HG02759 (cell line): ENCODE measurements at regions not wholly inside any gene's neighbourhood (a gene's known extent, or its start where the extent isn't known, plus 50 kb on each side); places are given as distances from the start of the nearest gene placed in this dataset.
"Not testable (repeated sequence)": the region's sequence is repeated elsewhere in the genome, so short reads cannot be mapped to it uniquely, and the experiment has no call there.

Experiments
- ATAC-seq: cut with Tn5 transposase; IDR thresholded peaks from one replicate; pipeline ENCODE4 v1.9.1; 2021; ENCODE audit warnings: mild to moderate bottlenecking, moderate library complexity; ENCODE audit not compliant: unreplicated experiment

DNA sequence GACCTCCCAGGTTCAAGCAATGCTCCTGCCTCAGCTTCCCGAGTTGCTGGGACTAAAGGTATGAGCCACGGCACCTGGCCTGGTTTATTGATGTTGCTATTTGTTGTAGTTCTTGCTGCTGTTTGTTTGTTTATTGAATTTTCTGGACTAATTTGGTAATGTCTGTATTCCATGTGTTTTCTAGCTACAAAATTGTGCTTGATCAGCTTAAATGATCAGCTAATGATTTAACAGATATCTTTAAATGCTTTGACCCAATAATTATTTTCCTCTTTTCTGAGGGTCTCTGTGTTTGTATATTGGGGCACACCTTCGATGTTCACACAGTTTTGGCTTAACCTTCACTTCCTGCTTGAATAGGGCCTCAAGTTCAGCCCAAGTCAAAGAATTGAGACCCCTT lies 488.1 kb upstream of the HTR2C start:
- no peak for ATAC-seq

DNA sequence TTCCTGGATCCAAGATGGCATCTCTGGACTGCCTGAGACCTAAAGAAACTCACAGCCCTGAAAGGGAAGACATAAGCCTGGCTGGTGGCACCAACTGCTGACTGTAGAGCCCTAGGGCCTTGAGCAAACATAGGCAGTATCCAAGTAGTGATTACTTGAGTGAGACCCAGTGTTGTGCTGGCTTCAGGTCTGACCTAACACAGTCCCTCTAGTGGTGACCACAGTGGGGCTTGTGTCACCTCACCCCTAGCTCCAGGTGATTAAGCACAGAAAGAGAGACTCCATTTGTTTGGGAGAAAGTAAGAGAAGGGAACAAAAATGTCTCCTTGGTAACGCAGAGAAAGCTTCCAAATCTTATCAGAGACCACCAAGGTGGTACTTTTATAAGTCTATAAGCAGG lies 496.3 kb upstream of the HTR2C start:
- ATAC-seq = no peak

DNA sequence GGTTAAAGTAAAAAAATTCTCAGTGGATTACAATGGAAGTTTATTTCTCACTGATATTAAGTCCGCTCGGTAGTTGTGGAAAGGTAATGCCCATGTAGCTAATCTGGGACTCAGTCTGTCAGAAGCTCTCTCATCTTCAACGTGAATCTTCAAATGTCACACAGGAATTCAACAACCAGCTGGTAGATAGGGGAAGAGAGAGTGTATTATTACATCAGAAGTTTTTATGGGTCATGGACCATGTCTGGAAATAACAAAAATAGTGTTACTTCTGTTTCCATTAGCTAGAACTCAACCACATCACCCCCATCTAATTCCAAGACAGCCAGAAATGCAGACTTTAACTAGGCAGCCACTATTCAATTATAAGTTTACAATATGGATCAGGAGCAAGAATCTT lies 506.1 kb upstream of the HTR2C start:
- ATAC-seq = no peak

DNA sequence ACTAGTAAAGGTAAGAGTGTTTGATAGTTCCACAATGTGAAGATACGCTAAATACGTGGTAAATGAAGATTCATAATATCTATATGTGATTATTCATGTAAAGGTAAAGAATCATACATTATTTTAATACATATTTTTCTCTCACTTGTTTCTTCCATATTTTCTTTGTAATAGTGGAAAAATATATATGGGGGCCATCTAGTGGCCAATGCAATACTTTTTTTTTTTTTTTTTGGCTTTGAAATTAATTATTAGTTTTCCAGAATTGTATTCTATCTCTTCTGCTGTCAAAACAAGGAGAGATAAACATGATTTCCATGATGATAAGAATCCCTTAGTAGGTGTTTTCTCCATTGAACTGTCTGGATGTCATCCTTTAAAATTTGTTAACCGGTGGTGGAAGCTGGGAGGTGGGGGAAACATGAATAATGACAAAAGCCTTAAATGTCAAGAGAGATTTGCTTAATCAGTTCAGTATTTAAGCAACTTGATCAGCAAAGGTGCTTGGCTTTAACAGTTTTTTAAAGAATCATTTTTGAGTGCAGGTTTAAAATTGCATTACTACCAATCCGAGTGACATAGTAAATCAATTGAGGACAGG lies 508.7 kb upstream of the HTR2C start:
- no peak for ATAC-seq

DNA sequence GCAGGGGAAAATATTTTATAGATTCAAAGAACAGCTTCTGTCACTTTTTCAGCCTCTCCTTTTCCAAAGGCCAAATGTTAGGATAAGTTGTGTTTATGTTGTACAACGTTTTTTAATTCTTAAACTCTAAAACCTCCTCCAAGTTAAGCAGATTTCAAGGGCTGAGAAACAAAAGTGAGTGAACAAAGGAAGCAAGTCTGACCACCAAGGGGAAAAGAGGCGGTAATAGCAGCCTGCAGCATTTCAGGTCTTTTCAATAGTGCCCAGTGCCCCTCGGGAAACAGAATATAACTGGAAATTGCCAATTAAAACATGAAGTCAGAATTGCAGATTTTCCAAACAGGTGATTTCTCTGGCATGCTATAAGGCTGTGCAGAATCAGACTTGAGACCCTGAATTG lies 510.0 kb upstream of the HTR2C start:
- no peak for ATAC-seq

DNA sequence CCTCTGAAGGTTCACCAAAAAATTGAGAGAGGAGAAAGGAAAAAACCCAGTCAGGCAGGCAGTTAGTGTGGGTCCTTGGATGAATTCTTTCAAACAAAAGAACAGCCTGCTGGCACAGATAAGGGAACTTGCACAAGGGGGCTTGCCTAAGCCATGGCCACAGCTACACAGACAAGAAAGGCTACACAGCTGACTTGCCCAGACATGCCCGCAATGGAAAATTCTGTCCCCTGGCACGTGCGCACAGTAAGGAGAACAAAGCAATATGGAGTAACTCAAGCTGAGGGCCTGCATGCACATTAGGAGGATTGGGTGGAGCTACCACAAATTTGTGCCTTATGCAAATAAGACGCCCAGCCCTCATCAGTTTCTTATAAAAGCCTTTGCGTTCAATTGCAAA lies 512.5 kb upstream of the HTR2C start:
- ATAC-seq = no peak

DNA sequence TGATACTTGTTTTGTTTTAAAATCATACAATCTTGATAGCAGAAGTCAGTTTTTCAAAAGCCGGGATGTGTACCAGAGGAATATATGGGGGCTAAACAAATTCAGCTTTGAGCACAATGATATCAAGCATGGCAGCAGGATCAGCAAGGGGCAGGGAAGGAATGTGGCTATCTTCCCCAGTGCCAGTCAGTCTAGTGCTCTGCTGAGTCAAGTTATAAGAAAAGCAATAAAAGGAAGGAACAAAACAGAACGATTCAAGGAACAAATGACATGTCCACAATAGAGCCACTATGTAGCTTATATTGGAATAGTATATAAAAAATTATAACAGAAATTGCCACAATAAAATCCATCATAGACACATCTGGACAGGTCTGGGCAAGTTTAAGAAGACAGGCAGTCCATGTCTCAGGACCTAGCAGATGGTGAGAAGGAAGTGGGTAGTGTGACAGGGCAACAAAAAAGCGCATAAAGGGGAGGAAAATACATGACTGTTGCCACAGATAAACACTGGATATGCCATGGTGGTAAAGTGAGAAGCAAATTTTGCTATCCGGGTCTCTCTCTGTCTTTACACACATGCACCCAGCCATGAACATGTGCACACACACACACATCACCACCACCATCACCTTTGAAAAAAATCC lies 518.2 kb upstream of the HTR2C start:
- ATAC-seq = no peak

DNA sequence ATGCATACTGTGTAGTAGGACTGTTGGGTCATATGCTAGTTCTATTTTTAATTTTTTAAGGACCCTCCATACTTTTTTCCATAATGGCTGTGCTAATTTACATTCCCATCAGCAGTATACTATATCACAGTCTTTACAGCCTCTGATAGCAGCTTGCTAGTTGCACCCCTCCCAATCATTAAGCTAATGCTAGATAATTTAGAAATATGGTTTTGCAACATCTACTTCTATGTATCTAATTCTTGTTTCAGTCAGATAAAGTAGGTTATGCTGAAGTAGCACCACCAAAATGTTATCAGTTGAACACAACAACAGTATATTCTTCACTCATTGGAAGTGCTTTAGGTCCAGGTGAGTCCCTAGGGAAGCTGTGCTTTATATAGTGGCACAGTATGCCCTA lies 522.7 kb upstream of the HTR2C start:
- no peak for ATAC-seq

DNA sequence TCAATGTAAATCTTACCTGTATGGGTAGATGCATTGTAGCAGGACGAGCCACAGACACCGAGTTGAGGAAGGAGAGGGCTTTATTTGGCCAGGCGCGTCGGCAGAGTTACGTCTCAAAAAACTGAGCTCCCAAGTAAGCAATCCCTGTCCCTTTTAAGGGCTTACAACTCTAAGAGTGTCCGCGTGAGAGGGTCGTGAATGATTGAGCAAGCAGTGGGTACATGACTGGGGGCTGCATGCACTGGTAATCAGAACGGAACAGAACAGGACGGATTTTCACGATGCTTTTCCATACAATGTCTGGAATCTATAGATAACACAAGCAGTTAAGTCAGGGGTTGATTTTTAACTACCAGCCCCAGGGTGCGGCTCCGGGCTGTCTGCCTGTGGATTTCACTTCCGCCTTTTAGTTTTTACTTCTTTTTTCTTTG lies 524.9 kb upstream of the HTR2C start:
- ATAC-seq = no peak

DNA sequence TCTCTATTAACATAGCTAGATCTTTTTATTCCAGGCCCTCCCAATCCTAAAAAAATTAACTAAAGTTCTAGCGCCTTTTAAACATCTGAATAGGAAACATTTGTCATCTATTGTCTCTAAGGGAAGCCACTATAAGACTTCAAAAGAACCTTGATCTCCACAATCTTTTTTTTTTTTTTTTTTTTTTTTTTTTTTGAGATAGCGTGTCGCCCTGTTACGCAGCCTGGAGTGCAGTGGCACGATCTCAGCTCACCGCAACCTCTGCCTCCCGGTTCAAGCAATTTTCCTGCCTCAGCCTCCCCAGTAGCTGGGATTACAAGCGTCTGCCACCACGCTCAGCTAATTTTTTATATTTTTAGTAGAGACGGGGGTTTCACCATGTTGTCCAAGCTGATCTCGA lies 526.5 kb upstream of the HTR2C start:
- ATAC-seq = not testable (repeated sequence)

DNA sequence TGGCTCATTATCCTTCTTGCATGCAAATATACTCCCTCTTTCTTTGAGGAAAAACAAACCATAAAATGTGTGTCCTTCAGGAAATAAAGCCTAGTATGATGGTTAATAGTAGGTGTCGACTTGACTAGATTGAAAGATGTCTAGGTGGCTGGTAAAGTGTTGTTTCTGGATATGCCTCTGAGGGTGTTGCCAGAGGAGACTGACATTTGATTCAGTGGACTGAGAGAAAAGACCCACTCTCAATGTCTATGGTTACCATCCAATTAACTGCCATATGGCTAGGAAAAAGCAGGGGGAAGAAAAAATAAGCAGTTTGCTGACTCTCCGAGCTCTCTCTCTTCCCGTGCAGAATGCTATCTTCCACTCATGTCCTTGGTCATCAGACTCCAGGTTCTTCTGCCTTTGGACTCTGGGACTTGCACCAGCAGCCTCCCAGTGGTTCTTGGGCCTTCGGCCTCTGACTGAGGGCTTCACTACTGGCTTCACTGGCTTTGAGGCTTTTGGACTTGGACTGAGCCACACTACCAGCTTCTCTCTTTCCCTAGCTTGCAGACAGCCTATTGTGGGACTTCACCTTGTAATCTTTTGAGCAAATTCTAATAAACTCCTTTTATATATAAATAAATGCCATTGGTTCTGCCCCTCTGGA lies 532.1 kb upstream of the HTR2C start:
- no peak for ATAC-seq

DNA sequence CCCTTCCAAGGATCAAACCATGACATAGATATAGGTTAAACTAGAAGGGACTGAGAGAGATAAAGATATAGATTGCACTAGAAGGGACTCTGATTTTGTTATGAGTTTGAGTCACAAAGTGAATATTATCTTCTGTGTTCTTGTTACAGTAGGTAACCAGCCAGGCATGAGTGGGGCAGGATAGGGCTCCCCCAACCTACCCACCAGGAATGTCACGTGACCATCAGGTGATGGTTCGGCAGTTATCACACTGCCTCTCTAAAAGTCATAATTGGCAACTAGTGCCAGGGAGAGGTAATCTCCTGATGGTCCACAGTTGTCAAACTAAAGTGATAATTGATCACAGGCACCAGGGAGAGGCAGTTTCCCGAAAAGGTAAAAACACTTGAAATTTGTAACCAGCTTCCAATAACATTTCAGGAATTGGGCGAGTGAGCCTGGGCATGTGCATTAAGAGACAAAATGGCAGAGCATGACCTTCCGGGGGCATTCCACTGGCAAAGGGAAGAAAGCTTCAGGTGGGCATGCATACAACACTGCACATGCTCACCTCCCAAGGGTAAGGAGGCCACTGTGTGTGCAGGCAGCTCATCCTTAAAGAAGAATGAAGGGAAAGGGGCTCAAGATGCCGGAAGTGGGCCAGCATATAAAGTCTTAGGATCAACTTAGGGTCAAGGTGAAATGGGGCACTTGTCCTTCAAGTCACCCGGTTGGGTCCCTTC lies 533.6 kb upstream of the HTR2C start:
- no peak for ATAC-seq

DNA sequence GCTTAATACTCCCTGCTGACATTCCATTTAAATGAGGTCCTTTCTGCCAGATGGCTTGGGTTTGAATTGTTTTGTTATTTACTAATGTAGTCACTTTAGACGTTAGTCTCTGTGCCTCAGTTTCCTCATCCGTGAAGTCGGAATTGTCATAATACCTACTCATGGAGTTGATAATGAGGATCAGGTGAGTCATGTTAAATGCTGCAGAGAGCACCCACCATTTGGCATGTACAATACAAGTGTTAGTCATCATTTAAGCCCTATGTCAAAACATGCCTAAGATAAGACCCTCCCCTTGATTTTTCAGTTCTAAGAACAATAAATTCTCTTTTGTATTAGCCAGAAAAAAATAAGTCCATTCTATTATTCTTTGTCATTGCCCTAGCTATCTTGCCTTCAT lies 534.8 kb upstream of the HTR2C start:
- no peak for ATAC-seq

DNA sequence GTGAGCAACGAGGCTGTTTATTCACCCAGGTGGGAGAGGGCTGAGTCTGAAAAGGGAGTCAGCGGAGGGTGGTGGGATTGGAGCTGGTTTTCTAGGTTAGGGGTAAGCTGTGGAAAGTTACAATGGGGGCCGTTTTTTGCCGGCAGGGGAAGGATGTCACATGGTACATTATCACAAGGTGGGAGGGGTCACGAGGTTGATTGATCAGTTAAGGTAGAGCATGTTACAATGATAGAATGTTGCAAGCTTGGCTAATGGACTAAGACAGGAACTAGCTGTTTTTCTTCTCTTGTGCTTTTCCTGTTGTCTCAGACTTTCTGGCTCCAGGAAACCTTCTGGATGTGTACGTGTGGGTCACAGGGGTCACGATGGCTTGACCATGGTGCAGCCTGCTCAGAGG lies 536.3 kb upstream of the HTR2C start:
- no peak for ATAC-seq

DNA sequence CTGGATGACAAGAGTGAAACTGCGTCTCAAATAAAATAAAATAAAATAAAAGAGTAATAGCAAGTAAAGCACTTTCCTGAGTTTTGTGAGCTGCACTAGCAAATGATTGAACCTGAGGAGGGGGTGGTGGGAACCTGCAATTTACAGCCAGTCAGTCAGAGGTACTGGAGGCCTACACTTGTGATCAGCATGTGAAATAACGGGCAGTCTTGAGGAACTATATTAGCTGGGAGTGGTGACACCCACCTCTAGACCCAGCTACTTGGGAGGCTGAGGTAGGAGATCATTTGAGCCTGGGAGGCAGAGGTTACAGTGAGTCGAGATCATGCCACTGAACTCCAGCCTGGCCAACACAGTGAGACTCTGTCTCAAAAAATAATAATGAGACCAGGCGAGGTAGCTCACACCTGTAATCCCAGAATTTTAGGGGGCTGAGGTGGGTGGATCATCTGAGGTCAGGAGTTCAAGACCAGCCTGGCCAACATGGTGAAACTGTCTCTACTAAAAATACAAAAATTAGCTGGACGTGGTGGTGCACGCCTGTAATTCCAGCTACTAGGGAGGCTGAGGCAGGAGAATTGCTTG lies 537.1 kb upstream of the HTR2C start:
- ATAC-seq = no peak

DNA sequence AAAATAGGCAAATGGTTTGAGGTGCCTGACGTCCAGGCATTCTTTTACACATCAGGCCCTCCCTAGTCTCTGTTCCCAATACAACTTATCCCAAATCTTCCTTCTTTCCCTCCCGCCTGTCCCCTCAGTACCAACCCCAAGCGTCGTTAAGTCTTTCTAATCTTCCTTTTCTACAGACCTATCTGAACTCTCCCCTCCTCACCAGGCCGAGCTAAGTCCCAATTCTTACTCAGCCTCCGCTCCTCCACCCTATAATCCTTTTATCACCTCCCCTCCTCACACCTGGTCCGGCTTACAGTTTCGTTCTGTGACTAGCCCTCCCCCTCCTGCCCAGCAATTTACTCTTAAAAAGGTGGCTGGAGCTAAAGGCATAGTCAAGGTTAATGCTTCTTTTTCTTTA lies 542.4 kb upstream of the HTR2C start:
- ATAC-seq = not testable (repeated sequence)

DNA sequence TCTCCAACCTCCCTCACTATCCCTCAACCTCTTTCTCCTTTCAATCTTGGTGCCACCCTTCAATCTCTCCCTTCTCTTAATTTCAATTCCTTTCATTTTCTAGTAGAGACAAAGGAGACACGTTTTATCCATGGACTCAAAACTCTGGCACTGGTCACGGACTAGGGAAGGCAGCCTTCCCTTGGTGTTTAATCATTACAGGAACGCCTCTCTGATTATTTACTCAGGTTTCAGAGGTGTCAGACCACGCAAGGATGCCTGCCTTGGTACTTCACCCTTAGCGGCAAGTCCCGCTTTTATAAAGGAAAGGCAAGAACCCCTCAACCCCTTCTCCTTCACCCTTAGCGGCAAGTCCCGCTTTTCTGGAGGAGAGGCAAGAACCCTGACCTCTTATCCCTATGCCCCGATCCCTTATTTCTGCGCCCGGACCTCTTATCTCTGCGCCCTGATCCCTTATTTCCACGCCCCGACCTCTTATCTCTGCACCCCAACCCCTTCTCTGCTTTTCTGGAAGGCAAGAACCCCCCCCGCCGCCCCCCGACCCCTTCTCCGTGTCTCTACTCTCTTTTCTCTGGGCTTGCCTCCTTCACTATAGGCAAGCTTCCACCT lies 543.1 kb upstream of the HTR2C start:
- not testable (repeated sequence) for ATAC-seq

DNA sequence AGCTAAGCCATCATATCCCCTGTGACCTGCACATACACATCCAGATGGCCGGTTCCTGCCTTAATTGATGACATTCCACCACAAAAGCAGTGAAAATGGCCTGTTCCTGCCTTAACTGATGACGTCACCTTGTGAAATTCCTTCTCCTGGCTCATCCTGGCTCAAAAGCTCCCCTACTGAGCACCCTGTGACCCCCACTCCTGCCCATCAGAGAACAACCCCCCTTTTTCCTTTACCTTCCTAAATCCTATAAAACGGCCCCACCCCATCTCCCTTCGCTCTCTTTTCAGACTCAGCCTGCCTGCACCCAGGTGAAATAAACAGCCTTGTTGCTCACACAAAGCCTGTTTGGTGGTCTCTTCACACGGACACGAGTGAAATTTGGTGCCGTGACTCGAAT lies 543.8 kb upstream of the HTR2C start:
- not testable (repeated sequence) for ATAC-seq

DNA sequence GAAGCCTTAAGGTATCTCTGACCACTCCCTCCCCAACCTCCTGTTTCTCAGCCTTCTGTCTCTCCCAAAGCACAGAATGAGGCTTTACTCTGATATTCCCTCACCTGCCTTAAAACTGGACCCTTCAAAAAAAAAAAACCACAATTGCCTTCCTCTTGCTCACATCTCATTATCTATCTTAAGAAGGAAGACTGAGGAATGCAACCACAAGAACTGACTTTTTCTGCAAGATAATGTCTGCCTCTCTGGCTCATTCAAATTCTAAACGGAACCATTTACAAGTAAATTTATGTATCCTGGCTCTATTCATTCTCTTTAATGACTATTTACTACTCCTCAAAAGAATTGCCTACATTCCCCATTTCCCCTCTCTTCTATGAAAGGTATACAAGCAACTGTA lies 545.5 kb upstream of the HTR2C start:
- ATAC-seq = no peak

DNA sequence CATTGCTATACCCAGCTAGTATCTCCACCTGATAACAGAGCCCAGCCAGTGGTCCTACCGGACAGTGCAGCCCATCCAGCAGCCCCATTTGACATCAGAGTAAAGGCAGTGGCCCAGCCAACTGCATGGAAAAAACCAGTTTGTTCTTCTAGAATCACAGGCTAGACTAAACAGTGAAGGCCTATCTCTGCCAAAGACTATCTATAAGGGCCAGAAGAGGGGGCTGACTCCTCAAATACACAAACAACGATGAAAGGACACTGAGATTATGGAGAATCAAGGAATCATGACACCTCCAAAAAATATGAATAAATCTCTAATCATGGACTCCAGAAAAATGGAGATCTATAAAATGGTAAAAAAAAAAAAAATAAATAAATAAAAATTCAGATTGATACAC lies 546.4 kb upstream of the HTR2C start:
- ATAC-seq = no peak
